ENCODE measurements at regions not wholly inside any gene's neighbourhood (a gene's known extent, or its start where the extent isn't known, plus 50 kb on each side); places are given as distances from the start of the nearest gene placed in this dataset.
"Not testable (repeated sequence)": the region's sequence is repeated elsewhere in the genome, so short reads cannot be mapped to it uniquely, and the experiment has no call there.

DNA sequence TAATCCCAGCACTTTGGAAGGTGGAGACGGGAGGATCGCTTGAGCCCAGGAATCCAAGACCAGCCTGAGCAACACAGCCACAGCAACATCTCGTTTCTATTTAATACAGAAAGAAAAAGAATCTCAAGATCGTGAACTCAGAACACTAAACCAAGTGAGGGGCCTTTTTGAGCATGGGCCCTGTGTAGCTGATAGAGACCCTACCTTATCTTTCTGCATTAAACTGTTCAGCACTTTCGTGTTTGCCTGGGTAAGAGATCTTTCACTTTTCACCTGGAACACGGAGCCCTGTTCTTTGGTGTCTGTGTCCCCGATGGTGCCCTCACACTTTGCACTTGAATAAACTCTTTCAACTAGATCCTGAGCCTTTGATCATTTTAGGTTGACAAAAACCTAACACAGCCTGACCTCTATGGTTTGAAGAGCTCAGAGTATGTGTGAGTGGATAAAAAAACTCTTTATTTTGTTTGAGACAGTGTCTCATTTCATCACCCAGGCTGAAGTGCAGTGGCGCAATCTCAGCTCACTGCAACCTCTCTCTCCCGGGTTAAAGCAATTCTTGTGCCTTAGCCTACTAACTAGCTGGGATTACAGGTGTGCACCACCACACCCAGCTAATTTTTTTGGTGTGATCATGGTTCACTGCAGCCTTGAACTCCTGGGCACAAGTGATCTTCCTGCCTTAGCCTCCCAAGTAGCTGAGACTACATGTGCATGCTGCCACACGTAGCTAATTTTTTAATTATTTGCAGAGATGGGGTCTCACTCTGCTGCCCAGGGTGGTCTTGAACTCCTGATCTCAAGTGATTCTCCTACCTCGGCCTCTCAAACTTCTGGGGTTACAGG, 83.8 kb upstream of the GRIN2A start:
- in situ Hi-C loops (cut with HindIII; ENCODE audit: low pct_unique_long_range_greater_than_20kb, low sequenced_read_pairs), result no loop called here
- DNase-seq (ENCODE audit: low read depth, low spot score), result no peak

GRCh38 chr16:10266809-10267208, 84.6 kb upstream of the GRIN2A start:
- no peak for DNase-seq (ENCODE audit: low read depth, low spot score)
- in situ Hi-C loops (cut with HindIII; ENCODE audit: low pct_unique_long_range_greater_than_20kb, low sequenced_read_pairs), result no loop called here

GRCh38 chr16:10269632-10270031, 87.4 kb upstream of the GRIN2A start:
- in situ Hi-C loops (cut with HindIII; ENCODE audit: low pct_unique_long_range_greater_than_20kb, low sequenced_read_pairs), result no loop called here

DNA sequence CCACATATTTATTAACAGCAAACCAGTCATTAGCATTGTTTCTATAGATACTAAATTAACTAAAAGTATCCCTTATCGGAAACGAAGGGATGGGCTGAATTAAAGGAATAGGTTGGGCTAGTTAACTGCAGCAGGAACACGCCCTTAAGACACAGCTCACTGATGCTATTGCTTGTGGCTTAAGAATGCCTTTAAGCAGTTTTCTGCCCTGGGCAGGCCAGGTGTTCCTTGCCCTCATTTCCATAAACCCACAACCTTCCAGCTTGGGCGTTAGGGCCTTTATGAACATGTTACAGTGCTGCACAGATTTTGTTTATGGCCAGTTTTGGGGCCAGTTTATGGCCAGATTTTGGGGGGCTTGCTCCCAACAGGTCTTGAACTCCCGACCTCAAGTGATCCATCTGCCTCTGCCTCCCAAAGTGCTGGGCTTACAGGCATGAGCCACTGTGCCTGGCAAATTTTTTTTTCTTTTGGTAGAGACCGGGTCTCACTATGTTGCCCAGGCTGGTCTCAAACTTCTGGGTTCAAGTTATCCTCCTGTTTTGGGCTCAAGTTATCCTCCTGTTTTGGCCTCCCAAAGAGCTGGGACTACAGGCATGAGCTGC, 90.1 kb upstream of the GRIN2A start:
- in situ Hi-C loops (cut with HindIII; ENCODE audit: low pct_unique_long_range_greater_than_20kb, low sequenced_read_pairs); DNase-seq (ENCODE audit: low read depth, low spot score): not testable (repeated sequence)

More at GRCh38 chr16:10269632-10270031, 87.4 kb upstream of the GRIN2A start:
- DNase-seq (ENCODE audit: low read depth, low spot score), result no peak

- DNase-seq (ENCODE audit: low read depth, low spot score); in situ Hi-C loops (cut with HindIII; ENCODE audit: low pct_unique_long_range_greater_than_20kb, low sequenced_read_pairs): not testable (repeated sequence)
Measured at GRCh38 chr16:10275214-10275996, 93.2 kb upstream of the GRIN2A start.

DNA sequence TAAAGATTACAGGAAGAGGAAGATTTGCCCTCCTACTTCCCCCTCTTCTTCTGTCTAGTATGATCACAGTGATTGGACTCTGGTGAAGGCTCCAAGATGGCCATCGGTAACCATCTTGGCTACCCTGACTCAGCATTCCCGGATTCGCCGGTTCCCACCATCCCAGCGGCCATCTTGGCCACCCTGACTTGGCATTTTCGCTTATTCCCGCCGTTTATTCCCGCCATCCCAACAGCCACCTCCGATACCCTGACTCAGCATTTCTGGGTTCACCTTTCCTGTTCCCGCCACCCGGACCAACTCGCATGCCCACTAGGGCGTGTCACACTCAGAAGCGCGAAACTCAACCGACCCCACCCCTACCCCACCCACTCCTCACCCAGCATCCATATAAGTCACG, 95.4 kb upstream of the GRIN2A start:
- in situ Hi-C loops (cut with HindIII; ENCODE audit: low pct_unique_long_range_greater_than_20kb, low sequenced_read_pairs), result no loop called here
- DNase-seq (ENCODE audit: low read depth, low spot score), result no peak

- in situ Hi-C loops (cut with HindIII; ENCODE audit: low pct_unique_long_range_greater_than_20kb, low sequenced_read_pairs), result no loop called here
- no peak for DNase-seq (ENCODE audit: low read depth, low spot score)
Measured at GRCh38 chr16:10280262-10281170, 98.3 kb upstream of the GRIN2A start.

- in situ Hi-C loops (cut with HindIII; ENCODE audit: low pct_unique_long_range_greater_than_20kb, low sequenced_read_pairs), result no loop called here
- no peak for DNase-seq (ENCODE audit: low read depth, low spot score)
Measured at GRCh38 chr16:10282367-10282766, 100.1 kb upstream of the GRIN2A start.

DNA sequence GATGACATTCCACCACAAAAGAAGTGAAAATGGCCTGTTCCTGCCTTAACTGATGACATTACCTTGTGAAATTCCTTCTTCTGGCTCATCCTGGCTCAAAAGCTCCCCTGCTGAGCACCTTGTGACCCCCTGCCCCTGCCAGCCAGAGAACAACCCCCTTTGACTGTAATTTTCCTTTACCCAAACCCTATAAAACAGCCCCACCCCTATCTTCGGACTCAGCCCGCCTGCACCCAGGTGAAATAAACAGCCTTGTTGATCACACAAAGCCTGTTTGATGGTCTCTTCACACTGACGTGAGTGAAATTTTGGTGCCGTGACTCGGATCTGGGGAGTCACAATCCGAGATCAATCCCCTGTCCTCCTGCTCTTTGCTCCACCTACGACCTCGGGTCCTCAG, 101.0 kb upstream of the GRIN2A start:
- DNase-seq (ENCODE audit: low read depth, low spot score); in situ Hi-C loops (cut with HindIII; ENCODE audit: low pct_unique_long_range_greater_than_20kb, low sequenced_read_pairs): not testable (repeated sequence)

GRCh38 chr16:10290467-10291105, 95.3 kb upstream of the ATF7IP2 start:
- DNase-seq (ENCODE audit: low read depth, low spot score); in situ Hi-C loops (cut with HindIII; ENCODE audit: low pct_unique_long_range_greater_than_20kb, low sequenced_read_pairs): not testable (repeated sequence)

- in situ Hi-C loops (cut with HindIII; ENCODE audit: low pct_unique_long_range_greater_than_20kb, low sequenced_read_pairs), result not testable (repeated sequence)
Measured at GRCh38 chr16:10292197-10292596, 93.7 kb upstream of the ATF7IP2 start.

GRCh38 chr16:10292976-10293375, 92.9 kb upstream of the ATF7IP2 start:
- DNase-seq (ENCODE audit: low read depth, low spot score); in situ Hi-C loops (cut with HindIII; ENCODE audit: low pct_unique_long_range_greater_than_20kb, low sequenced_read_pairs): not testable (repeated sequence)

More at GRCh38 chr16:10292197-10292596, 93.7 kb upstream of the ATF7IP2 start:
- not testable (repeated sequence) for DNase-seq (ENCODE audit: low read depth, low spot score)

DNA sequence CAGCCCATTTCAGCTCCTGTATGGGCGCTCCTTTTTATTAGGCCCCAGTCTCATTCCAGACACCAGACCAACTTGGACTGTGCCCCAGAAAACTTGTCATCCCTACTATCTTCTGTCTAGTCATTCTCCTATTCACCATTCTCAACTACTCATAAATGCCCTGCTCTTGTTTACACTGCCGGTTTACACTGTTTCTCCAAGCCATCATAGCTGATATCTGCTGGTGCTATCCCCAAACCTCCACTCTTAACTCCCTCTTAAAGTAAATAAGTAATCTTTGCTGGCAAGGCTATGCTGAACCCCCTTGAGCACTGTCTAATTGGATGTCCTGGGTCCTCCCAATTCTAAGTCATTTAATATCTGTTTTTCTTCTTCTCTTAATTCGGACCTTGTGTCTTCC, 91.7 kb upstream of the ATF7IP2 start:
- in situ Hi-C loops (cut with HindIII; ENCODE audit: low pct_unique_long_range_greater_than_20kb, low sequenced_read_pairs); DNase-seq (ENCODE audit: low read depth, low spot score): not testable (repeated sequence)

DNA sequence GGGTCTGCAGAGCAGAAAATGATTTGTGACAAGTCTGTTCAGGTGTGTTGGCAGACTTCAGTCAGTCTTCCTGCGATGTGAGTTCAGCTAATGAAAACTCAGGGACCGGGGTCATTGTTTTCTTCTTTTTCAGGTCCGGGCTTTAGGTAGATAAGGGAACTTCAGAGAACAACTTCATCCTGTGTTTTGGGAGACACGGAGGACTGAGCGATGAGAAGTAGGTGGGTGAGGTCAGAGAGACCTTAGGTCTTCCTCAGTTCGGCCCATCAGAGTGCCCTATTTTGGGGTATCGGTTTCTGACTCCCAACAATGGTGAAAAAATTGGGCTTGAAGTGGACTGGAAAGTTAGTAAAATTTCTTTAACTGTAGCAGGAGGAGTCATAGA, 88.9 kb upstream of the ATF7IP2 start:
- in situ Hi-C loops (cut with HindIII; ENCODE audit: low pct_unique_long_range_greater_than_20kb, low sequenced_read_pairs), result no loop called here
- DNase-seq (ENCODE audit: low read depth, low spot score), result no peak

- in situ Hi-C loops (cut with HindIII; ENCODE audit: low pct_unique_long_range_greater_than_20kb, low sequenced_read_pairs), result no loop called here
- no peak for DNase-seq (ENCODE audit: low read depth, low spot score)
Measured at GRCh38 chr16:10297341-10298006, 88.4 kb upstream of the ATF7IP2 start.

- DNase-seq (ENCODE audit: low read depth, low spot score), result no peak
- in situ Hi-C loops (cut with HindIII; ENCODE audit: low pct_unique_long_range_greater_than_20kb, low sequenced_read_pairs), result no loop called here
Measured at GRCh38 chr16:10300905-10301304, 85.0 kb upstream of the ATF7IP2 start.
